Tibial artery (tissue), 4 donors: ENCODE measurements at regions not wholly inside any gene's neighbourhood (a gene's known extent, or its start where the extent isn't known, plus 50 kb on each side); places are given as distances from the start of the nearest gene placed in this dataset.

Experiments used
- DNase-seq, 2 donors: peaks; one replicate each; pipeline ENCODE4 v3.0.0-alpha.2; 2019
- H3K27ac ChIP-seq, 2 donors: fragments of 200-600 bp; sonication (generic) in 1 of 2; 1 replicate in 1 of 2; 2 replicates in 1 of 2; pipeline ENCODE4 v1.5.1; 2018 to 2019; ENCODE audit warnings: mild to moderate bottlenecking in 1 of 2
- H3K27me3 ChIP-seq, 2 donors: fragments of 200-600 bp; sonication (generic) in 1 of 2; one replicate each; pipeline versions ENCODE4 v1.5.1 to v1.6.0; 2016 to 2019
- H3K36me3 ChIP-seq, 3 donors: fragments of 200-600 bp; sonication (generic) in 2 of 3; one replicate each; pipeline ENCODE4 v1.5.1; 2016 to 2019; ENCODE audit warnings: mild to moderate bottlenecking in 2 of 3
- H3K4me1 ChIP-seq, 4 donors: fragments of 200-600 bp; sonication (generic) in 2 of 4; 1 replicate in 3 of 4; 2 replicates in 1 of 4; pipeline ENCODE4 v1.5.1; 2016 to 2019
- H3K4me3 ChIP-seq, 2 donors: fragments of 200-600 bp; sonication (generic) in 1 of 2; 1 replicate in 1 of 2; 2 replicates in 1 of 2; pipeline ENCODE4 v1.5.1; 2018 to 2019; ENCODE audit warnings: mild to moderate bottlenecking in 2 of 2
- H3K9me3 ChIP-seq, 3 donors: fragments of 200-600 bp; sonication (generic) in 1 of 3; one replicate each; pipeline ENCODE4 v1.5.1; 2016 to 2019
- CTCF ChIP-seq, 2 experiments: fragments of 200-600 bp in 1 of 2; fragments of 450-650 bp in 1 of 2; IDR thresholded peaks; one replicate each; pipeline ENCODE4 v1.5.1; 2017 to 2019; ENCODE audit warnings: antibody characterized with exemption in 2 of 2, mild to moderate bottlenecking in 1 of 2, moderate library complexity in 1 of 2
- intact Hi-C: fragments of 100-400 bp; cut with DNase I; formaldehyde crosslinking; loops from one replicate; pipeline ENCODE4 v1.15.0; 2023; ENCODE audit warnings: low total_unique reads

- no peak overlapping the region for H3K27ac ChIP-seq
- no peak for TF ChIP-seq CTCF (IDR thresholded peaks at IDR 0.05)
- no peaks in the 10 kb centered on the region for H3K4me1 ChIP-seq
- no peaks in the 10 kb centered on the region for H3K9me3 ChIP-seq
- DNase-seq: no peak
- no peak overlapping the region for H3K4me3 ChIP-seq
- no peaks in the 10 kb centered on the region for H3K27me3 ChIP-seq
- intact Hi-C loops: no loop called here
- H3K36me3 ChIP-seq: no peaks in the 10 kb centered on the region
These were observed 145.9 kb upstream of the UBL3 start for GRCh38 chr13:29996316-29996715.

GRCh38 chr13:29994911-29995595, 144.6 kb upstream of the UBL3 start:
- H3K4me3 ChIP-seq: no peak overlapping the region
- no peak for TF ChIP-seq CTCF (IDR thresholded peaks at IDR 0.05)
- H3K27me3 ChIP-seq: no peaks in the 10 kb centered on the region
- H3K36me3 ChIP-seq: no peaks in the 10 kb centered on the region
- no peaks in the 10 kb centered on the region for H3K4me1 ChIP-seq
- DNase-seq: peak in 1 of 2 donors; percentile 56
- H3K9me3 ChIP-seq: no peaks in the 10 kb centered on the region
- intact Hi-C loops: no loop called here
- H3K27ac ChIP-seq: no peak overlapping the region

GRCh38 chr13:29993716-29994488, 143.5 kb upstream of the UBL3 start:
- H3K27me3 ChIP-seq: peaks cover 0 to 3% of the 10 kb centered on the region in 2 donors
- no peaks in the 10 kb centered on the region for H3K4me1 ChIP-seq
- H3K9me3 ChIP-seq: no peaks in the 10 kb centered on the region
- intact Hi-C loops: no loop called here
- no peak overlapping the region for H3K27ac ChIP-seq
- no peaks in the 10 kb centered on the region for H3K36me3 ChIP-seq
- H3K4me3 ChIP-seq: no peak overlapping the region
- DNase-seq: no peak
- no peak for TF ChIP-seq CTCF (IDR thresholded peaks at IDR 0.05)

GRCh38 chr13:29993196-29993595, 142.8 kb upstream of the UBL3 start:
- no peak for TF ChIP-seq CTCF (IDR thresholded peaks at IDR 0.05)
- DNase-seq: no peak
- Histone ChIP-seq H3K4me3 (no peak overlapping the region), H3K4me1 (no peaks in the 10 kb centered on the region), H3K36me3 (no peaks in the 10 kb centered on the region), H3K9me3 (peaks cover 0 to 4% (median 0%) of the 10 kb centered on the region in 3 donors), H3K27me3 (peaks cover 0 to 3% of the 10 kb centered on the region in 2 donors), H3K27ac (no peak overlapping the region)
- intact Hi-C loops: no loop called here

- Histone ChIP-seq H3K9me3 (peaks cover 0 to 12% (median 0%) of the 10 kb centered on the region in 3 donors), H3K4me3 (no peak overlapping the region), H3K36me3 (no peaks in the 10 kb centered on the region), H3K27ac (no peak overlapping the region), H3K27me3 (peaks cover 0 to 3% of the 10 kb centered on the region in 2 donors), H3K4me1 (no peaks in the 10 kb centered on the region)
- no peak for DNase-seq
- TF ChIP-seq CTCF (IDR thresholded peaks at IDR 0.05): no peak
- intact Hi-C loops: no loop called here
These were observed 140.9 kb upstream of the UBL3 start for GRCh38 chr13:29991343-29991742.
